ENCODE measurements at regions not wholly inside any gene's neighbourhood (a gene's known extent, or its start where the extent isn't known, plus 50 kb on each side); places are given as distances from the start of the nearest gene placed in this dataset.
"Not testable (repeated sequence)": the region's sequence is repeated elsewhere in the genome, so short reads cannot be mapped to it uniquely, and the experiment has no call there.

- not testable (repeated sequence) for H3K27ac ChIP-seq, DNase-seq
- WGBS, 5 donors, result 85 to 94% (median 89%) methylated on average over 2 of the region's 2 CpGs
Measured at GRCh38 chr20:30164389-30164788, 1093.1 kb upstream of the DEFB115 start.

DNA sequence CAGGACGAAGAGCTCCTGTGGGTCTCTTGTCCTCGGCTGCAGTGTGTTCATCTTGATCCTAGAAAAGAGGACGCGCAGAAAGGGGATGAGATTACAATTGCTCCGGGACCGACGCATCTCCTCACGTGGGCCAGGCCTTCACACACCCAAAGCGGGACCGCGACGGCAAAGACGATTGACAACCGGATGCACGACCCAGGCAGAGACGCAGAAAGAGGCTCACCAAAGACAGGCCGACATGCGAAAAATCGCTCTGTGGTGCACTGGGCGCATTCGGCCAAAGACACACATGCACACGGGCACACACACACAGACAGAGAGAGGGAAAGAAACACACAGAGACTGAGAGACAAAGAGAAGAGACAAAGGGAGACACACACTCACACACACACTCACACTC is 1089.9 kb upstream of the DEFB115 start:
- WGBS, 5 donors, result 94 to 96% (median 95%) methylated on average over 20 to 22 of the region's 22 CpGs
- TF ChIP-seq POLR2AphosphoS5 (IDR thresholded peaks at IDR 0.05) (no peak), POLR2A (IDR thresholded peaks at IDR 0.05) (no peak), CTCF (IDR thresholded peaks at IDR 0.05 in 8 of 11, conservative IDR thresholded peaks at IDR 0.05 in 3 of 11) (no peak)
- Histone ChIP-seq H3K27ac (no peak overlapping the region), H3K4me3 (no peak overlapping the region), H3K9me3 (peaks cover 0 to 33% (median 0%) of the 10 kb centered on the region in 8 donors), H3K27me3 (replicated peaks in 1 of 7) (no peaks in the 10 kb centered on the region), H3K4me1 (no peaks in the 10 kb centered on the region), H3K36me3 (no peaks in the 10 kb centered on the region)
- intact Hi-C loops (cut with DNase I; ENCODE audit: low total_unique reads), result no loop called here
- no peak for DNase-seq

More at GRCh38 chr20:30164389-30164788, 1093.1 kb upstream of the DEFB115 start:
- H3K4me3 ChIP-seq; H3K27me3 ChIP-seq (replicated peaks in 1 of 7); H3K4me1 ChIP-seq; H3K36me3 ChIP-seq; intact Hi-C loops (cut with DNase I; ENCODE audit: low total_unique reads): not testable (repeated sequence)
- H3K9me3 ChIP-seq, result peaks cover 0 to 33% (median 0%) of the 10 kb centered on the region in 8 donors

- TF ChIP-seq POLR2AphosphoS5 (IDR thresholded peaks at IDR 0.05), result no peak
- Histone ChIP-seq H3K4me3 (peak overlapping the region in 1 of 8 donors; percentile 6), H3K27me3 (replicated peaks in 1 of 7) (no peaks in the 10 kb centered on the region), H3K27ac (no peak overlapping the region), H3K4me1 (no peaks in the 10 kb centered on the region), H3K36me3 (no peaks in the 10 kb centered on the region), H3K9me3 (peaks cover 0 to 36% (median 0%) of the 10 kb centered on the region in 8 donors)
- DNase-seq, result peak; percentile 75
- 49 to 68% (median 66%) methylated on average over 23 to 50 of the region's 50 CpGs for WGBS, 5 donors
- intact Hi-C loops (cut with DNase I; ENCODE audit: low total_unique reads), result no loop called here
Measured at GRCh38 chr20:30168025-30168799, 1089.3 kb upstream of the DEFB115 start.

DNA sequence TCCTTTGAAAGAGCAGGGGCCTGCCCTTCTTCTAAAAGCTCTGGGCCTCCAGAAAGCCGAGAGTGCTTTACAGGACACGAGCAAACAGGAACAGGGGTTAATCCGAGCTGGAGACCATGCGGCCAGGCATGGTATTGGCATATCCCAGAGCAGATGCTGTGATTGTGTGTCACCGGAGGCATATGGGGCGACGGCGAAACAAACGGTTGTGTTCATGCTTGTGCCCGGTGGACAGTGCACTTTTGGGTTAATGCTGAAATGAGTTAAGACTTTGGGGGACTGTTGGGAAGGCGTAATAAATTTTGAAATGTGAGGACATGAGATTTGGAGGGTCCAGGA is 1088.7 kb upstream of the DEFB115 start:
- TF ChIP-seq POLR2A (IDR thresholded peaks at IDR 0.05) (no peak), POLR2AphosphoS5 (IDR thresholded peaks at IDR 0.05) (no peak), CTCF (IDR thresholded peaks at IDR 0.05 in 8 of 11, conservative IDR thresholded peaks at IDR 0.05 in 3 of 11) (no peak)
- H3K4me3 ChIP-seq, result no peak overlapping the region
- H3K36me3 ChIP-seq, result no peaks in the 10 kb centered on the region
- intact Hi-C loops (cut with DNase I; ENCODE audit: low total_unique reads), result no loop called here
- peak; percentile 53 for DNase-seq
- H3K9me3 ChIP-seq, result peaks cover 0 to 36% (median 0%) of the 10 kb centered on the region in 8 donors
- no peak overlapping the region for H3K27ac ChIP-seq
- H3K4me1 ChIP-seq, result no peaks in the 10 kb centered on the region
- no peaks in the 10 kb centered on the region for H3K27me3 ChIP-seq (replicated peaks in 1 of 7)
- 80 to 94% (median 90%) methylated on average over 11 of the region's 11 CpGs for WGBS, 5 donors

DNA sequence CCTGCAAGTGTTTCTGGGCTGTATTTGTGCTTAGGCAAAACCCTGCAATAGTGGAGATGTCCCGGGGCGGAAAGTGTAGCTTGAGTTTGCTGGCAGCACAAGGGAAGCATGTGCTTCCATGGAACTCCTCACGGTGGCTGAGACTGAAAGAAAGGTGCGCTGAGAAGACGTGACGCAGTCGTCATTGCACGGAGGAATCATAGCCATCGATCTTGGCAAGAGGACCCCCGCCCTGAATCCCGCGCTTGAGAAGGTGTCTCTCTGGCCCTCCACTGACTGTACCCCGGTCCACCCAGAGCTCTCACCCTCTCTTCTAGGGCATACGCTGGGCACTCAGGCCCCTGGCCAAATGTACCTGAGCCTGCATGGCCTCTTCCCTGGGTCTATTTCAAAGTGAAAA is 1081.8 kb upstream of the DEFB115 start:
- DNase-seq, result peak; percentile 53
- Histone ChIP-seq H3K4me1 (no peaks in the 10 kb centered on the region), H3K4me3 (no peak overlapping the region), H3K27ac (no peak overlapping the region), H3K9me3 (peaks cover 0 to 16% (median 0%) of the 10 kb centered on the region in 8 donors), H3K27me3 (replicated peaks in 1 of 7) (no peaks in the 10 kb centered on the region), H3K36me3 (no peaks in the 10 kb centered on the region)
- 77 to 84% (median 80%) methylated on average over 14 of the region's 14 CpGs for WGBS, 5 donors
- TF ChIP-seq CTCF (IDR thresholded peaks at IDR 0.05 in 8 of 11, conservative IDR thresholded peaks at IDR 0.05 in 3 of 11) (no peak), POLR2A (IDR thresholded peaks at IDR 0.05) (no peak), POLR2AphosphoS5 (IDR thresholded peaks at IDR 0.05) (no peak)
- intact Hi-C loops (cut with DNase I; ENCODE audit: low total_unique reads), result no loop called here

DNA sequence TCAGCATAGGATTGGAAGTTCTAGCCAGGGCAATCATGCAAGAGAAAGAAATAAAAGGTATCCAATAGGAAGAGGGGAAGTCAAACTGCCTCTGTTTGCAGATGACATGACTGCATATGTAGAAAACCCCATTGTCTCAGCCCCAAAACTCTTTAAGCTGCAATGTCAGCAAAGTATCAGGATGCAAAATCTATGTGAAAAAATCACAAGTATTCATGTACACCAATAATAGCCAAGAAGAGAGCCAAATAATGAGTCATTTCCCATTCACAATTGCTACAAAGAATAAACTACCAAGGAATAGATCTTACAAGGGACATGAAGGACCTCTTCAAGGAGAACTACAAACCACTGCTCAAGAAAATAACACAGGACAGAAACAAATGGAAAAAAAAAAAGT is 1074.3 kb upstream of the DEFB115 start:
- intact Hi-C loops (cut with DNase I; ENCODE audit: low total_unique reads), result not testable (repeated sequence)

GRCh38 chr20:30191785-30192184 is 1065.7 kb upstream of the DEFB115 start:
- H3K9me3 ChIP-seq; H3K4me1 ChIP-seq; H3K27ac ChIP-seq; intact Hi-C loops (cut with DNase I; ENCODE audit: low total_unique reads); H3K4me3 ChIP-seq; H3K36me3 ChIP-seq; DNase-seq; H3K27me3 ChIP-seq (replicated peaks in 1 of 7): not testable (repeated sequence)

More for the DNA sequence above, 1074.3 kb upstream of the DEFB115 start:
- H3K4me1 ChIP-seq; DNase-seq; H3K36me3 ChIP-seq; H3K4me3 ChIP-seq; H3K27me3 ChIP-seq (replicated peaks in 1 of 7); H3K27ac ChIP-seq: not testable (repeated sequence)
- peaks cover 0 to 33% (median 6%) of the 10 kb centered on the region in 8 donors for H3K9me3 ChIP-seq

DNA sequence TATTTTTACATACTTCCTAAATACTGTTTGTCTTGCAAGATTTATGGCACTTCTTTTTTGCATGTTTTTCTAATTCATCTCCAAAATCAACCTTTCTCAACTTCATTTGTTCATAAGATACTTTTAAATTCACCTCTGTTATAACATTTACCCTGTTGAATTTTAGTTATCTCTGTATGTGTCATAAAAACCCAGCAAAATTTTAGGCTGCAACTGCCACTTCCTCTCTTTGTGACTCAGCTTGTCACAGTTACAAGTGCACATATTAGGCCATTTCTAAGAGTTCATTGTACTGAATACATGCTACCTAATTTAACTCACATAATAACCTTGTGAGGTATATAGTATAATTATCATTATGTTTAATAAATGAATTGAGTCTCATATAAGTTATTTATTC is 1023.0 kb upstream of the DEFB115 start:
- H3K36me3 ChIP-seq; H3K4me3 ChIP-seq; intact Hi-C loops (cut with DNase I; ENCODE audit: low total_unique reads); DNase-seq; H3K4me1 ChIP-seq; H3K27ac ChIP-seq; H3K27me3 ChIP-seq (replicated peaks in 1 of 7): not testable (repeated sequence)
- peaks cover 0 to 12% (median 2%) of the 10 kb centered on the region in 8 donors for H3K9me3 ChIP-seq

All from spleen (tissue), 11 donors.